Embryonic facial prominence (tissue), 1 donor: ENCODE measurements at regions not wholly inside any gene's neighbourhood (a gene's known extent, or its start where the extent isn't known, plus 50 kb on each side); places are given as distances from the start of the nearest gene placed in this dataset.
"Not testable (repeated sequence)": the region's sequence is repeated elsewhere in the genome, so short reads cannot be mapped to it uniquely, and the experiment has no call there.

ENCODE experiments used
- DNase-seq: peaks from one replicate; pipeline ENCODE4 v3.0.0-alpha.2; 2016; ENCODE audit errors: extremely low spot score

DNA sequence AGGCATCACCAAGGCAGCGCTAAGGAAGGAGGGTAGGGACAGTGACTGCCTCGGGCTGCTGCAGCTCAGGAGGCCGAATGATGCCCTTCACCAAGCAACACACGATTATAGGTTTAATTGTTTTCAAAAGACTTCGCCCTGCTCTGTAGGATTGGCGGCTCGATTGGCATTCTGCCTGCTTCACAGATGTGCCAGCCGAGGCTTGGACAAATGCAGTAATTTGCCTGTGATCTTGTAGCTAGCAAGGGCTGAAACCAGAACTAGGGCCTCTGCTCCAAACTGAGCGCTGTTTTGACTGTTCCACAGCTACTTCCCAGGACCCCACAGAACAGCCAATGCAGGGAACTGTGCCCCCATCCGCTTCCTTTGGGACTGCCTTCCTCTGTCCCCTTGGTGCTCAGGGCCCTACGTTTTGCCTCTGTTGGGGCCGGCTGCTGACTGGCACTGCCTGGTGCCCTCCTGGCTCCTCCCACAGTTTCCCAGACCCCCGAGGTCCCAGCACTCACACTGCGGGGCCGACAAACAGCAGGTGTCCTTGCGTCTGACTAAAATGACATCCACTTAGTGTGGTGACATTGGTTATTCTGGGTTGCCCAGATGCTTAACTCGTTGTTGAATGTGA, 62.6 kb upstream of the EN2 start:
- no peak for DNase-seq

DNA sequence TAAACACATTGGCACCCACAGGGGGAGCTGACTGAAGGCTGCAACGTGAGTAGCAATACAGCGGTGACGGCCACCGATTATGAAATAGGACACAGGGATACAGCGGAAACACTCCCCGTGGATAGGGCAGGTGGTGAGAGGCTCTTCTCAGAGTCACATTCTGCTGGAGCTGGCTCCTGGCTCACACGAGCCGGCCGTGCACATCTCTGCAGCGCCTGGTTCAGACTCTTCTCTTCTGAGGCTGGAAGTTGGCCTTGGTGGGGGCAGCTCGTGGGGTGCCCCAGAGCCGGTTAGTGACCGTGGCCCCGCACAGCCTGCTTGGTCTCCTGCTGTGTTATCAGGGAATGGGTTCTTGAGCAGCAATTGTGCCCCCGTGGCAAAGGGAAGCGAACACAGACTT, 61.3 kb upstream of the EN2 start:
- no peak for DNase-seq

DNA sequence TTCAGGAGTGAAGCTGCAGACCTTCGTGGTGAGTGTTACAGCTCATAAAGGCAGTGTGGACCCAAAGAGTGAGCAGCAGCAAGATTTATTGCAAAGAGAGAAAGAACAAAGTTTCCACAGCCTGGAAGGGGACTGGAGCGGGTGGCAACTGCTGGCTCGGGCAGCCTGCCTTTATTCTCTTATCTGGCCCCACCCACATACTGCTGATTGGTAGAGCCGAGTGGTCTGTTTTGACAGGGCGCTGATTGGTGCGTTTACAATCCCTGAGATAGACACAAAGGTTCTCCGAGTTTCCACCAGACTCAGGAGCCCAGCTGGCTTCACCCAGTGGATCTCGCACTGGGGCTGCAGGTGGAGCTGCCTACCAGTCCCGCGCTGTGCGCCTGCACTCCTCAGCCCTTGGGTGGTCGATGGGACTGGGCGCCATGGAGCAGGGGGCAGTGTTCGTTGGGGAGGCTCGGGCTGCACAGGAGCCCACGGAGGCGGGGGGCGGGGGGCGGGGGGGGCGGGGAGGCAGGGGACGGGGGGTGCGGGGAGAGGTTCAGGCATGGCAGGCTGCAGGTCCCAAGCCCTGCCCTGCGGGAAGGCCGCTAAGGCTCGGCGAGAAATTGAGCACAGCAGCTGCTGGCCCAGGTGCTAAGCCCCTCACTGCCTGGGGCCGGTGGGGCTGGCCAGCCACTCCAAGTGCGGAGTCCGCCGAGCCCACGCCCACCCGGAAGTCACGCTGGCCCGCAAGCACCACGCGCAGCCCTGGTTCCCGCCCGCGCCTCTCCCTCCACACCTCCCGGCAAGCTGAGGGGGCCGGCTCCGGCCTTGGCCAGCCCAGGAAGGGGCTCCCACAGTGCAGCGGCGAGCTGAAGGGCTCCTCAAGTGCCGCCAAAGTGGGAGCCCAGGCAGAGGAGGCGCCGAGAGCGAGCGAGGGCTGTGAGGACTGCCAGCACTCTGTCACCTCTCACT, 59.9 kb upstream of the EN2 start:
- DNase-seq, result not testable (repeated sequence)

DNA sequence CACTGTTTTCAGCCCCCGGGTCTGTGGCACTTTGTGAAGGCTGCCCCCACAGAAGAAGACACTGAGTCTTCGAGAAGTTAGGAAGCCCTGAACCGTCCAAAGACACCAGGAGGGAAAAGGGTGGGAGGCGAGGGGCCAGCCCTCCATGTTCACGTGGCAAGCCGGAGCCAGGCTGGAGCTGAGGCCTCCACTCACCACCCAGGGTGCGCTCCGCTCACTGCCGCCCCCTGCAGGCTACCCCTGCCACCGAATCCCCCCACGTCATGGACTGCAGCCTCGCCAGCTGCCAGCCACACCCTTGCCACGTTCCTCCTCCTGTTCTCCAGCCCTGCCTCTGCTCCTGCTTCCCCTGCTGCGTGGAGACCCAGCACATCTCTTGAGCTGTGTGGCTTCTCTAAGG, 59.0 kb upstream of the EN2 start:
- DNase-seq, result no peak

DNA sequence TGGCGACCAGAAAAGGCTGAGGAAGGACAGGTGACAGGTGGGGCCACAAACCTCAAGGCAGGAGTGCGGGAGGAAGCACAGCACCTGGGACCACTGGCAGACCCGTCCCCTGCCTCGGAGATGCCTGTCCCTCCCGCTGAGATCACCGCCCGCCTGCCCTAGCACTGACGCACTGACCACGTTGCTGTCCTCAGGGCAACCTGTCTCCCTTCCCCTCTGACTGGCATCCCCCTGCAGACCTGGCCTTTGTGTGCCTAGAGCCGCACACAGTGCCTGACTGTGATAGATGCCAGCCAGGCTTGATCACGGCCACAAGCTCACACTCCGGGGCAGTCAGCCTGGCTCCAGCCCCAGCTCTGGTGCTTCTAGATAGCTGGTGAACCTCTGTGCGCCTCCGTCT, 58.4 kb upstream of the EN2 start:
- DNase-seq, result no peak

DNA sequence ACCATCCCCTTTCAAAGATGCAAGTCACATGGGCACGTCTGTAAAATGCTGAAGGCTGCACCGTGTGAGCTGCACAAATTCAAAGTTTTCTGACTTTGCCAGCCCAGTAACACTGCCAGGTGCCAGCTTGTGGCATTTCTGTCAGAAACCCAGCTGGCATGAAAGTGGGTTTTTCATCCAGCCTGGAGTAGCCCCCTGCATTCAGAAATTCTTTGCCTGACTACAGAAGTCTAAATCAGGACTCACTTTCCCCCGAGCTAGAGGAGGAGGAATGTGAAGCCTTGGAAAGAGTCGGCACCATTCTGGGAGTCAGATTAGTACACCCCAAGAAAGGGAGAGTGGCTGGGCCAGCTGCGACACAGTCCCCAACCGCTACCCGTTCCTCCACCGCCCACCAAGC, 56.7 kb upstream of the EN2 start:
- no peak for DNase-seq

DNA sequence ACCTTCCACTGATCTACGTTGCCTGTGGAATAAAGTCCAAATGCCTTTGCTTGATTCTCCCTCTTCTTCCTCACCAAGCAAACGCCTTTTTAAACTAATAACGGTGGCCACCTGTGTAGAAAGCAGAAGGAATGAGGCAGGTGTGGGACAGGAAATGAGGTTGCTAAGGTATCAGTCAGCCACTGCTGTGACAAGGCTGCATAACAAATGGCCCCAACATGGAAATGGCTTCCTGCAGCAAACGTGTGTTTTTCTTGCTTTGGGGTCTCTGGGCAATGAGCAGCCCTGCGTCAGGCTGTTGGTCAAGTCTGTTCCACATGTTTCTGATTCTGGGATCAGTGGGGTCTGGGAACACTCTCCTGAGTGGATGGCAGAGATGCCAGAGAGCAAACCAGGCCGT, 56.0 kb upstream of the EN2 start:
- DNase-seq, result no peak

DNA sequence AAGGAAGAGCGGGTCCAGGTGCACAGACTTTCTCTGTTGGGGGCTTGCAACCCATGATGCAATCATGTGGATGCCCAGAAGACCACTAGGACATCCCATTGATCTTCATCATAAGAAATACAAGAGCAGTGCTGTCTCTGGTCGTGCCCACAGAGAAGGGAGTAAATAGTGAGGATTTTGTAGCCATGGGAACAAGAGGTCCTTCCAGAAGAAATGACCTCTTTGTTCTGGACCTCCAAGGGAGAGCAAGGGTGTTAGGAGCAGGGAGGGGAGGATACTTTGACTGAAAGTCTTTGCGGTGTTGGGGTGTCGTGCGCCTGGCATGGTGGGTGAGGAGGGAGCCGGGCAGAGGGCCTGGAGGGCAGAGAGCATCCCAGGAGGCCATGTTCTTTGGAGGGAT, 55.0 kb upstream of the EN2 start:
- no peak for DNase-seq

DNA sequence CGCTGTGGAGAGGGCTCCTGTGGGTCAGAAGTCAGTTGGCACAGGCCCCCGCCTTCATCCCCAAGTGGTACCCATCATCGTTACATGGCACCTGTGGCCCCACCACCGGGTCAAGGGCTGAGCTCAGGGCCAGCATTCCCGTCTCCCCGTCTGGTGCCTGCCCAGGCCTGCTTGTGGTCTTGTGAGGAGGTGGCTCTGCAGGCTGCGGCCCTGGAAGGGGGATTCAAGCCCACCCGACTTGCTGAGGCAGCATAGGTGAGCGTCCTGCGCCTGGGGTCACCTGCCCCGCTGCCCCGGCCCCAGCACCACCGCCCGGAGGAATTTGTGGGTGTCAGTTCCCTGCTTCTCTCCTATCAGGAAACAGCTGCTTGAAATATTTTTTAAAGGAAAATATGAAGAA, 53.0 kb upstream of the EN2 start:
- no peak for DNase-seq

DNA sequence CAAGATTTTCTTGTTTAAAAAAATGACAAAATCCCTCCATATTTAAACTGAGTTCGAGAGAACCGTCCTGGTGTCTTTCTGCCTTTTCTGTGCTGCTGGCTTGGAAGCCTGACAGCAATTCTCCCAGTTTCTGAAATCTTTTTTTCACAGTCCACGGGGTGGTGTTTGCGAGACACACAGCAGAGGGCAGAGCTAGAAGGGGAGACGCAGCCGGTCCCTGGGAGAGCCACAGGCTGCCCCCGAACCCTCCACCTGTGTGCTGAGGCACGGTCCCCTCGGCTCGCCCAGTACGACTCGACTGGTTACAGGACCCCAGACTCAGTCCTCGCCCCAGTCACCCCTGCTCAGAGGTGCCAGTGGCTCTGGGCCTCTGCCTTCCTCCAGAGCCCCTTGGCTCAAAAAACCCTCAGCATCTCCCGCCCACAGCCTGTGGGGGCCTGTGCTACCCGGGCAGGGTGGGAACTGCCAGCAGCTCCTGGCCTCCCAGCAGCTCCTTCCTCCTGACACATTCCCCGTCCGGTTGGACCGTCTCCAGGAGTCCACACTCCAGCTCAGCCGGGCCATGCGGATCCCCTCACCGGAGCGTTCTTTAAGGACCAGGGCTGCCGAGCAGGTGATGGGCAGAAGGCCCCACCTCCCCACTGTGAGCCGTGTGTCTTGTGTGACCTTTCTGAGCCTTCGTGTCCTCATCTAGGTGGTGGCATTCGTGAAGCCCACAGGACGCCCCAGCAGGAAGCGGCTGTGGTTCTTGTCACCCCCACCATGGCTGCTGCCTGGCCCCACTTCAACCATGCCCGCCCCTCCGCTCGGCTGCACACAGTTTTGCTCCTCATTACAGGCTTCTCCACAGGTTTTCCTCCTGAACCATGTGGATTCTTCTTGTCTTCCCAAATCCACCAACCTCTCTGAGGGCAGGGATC, 52.3 kb upstream of the EN2 start:
- no peak for DNase-seq

DNA sequence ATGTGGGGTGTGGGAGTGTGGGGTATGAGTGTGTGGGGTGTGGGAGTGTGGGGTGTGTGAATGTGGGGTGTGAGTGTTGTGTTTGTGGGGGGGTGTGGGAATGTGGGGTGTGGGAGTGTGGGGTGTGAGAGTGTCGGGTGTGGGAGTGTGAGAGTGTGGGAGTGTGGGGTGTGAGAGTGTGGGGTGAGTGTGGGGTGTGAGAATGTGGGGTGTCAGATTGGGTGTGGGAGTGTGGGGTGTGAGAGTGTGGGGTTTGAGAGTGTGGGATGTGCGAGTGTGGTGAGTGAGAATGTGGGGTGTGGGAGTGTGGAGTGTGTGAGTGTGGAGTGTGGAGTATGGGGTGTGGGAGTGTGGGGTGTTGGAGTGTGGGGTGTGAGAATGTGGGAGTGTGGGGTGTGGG, 50.1 kb upstream of the EN2 start:
- DNase-seq, result no peak
